Loucy (cell line): ENCODE measurements at regions not wholly inside any gene's neighbourhood (a gene's known extent, or its start where the extent isn't known, plus 50 kb on each side); places are given as distances from the start of the nearest gene placed in this dataset.

Experiments
- H2AFZ ChIP-seq: fragments of 200-600 bp; sonication (generic); 2 replicates; pipeline ENCODE4 v1.6.0; 2016; ENCODE audit warnings: antibody characterized with exemption, mild to moderate bottlenecking, low read length, moderate library complexity
- H3F3A ChIP-seq: fragments of 200-600 bp; 2 replicates; pipeline ENCODE4 v1.6.0; 2016; ENCODE audit warnings: antibody characterized with exemption, low read depth, mild to moderate bottlenecking
- H3K27me3 ChIP-seq: fragments of 200-600 bp; sonication (generic); 2 replicates; pipeline ENCODE4 v1.6.1; 2014; ENCODE audit warnings: low read length, mild to moderate bottlenecking; ENCODE audit not compliant: insufficient read depth, poor library complexity, severe bottlenecking
- H3K36me3 ChIP-seq: fragments of 200-600 bp; sonication (generic); 2 replicates; pipeline ENCODE4 v1.6.1; 2016; ENCODE audit warnings: low read length; ENCODE audit not compliant: insufficient read depth
- H3K4me1 ChIP-seq: fragments of 200-600 bp; sonication (generic); 2 replicates; pipeline ENCODE4 v1.5.1; 2014; ENCODE audit warnings: low read length, mild to moderate bottlenecking; ENCODE audit not compliant: insufficient read depth, poor library complexity, severe bottlenecking
- H3K4me2 ChIP-seq: fragments of 200-600 bp; sonication (generic); 2 replicates; pipeline ENCODE4 v1.6.0; 2014; ENCODE audit warnings: antibody characterized with exemption, low read length, low read depth, mild to moderate bottlenecking; ENCODE audit not compliant: poor library complexity, severe bottlenecking
- H3K4me3 ChIP-seq: fragments of 200-600 bp; sonication (generic); 2 replicates; pipeline ENCODE4 v1.5.1; 2014; ENCODE audit warnings: low read length, mild to moderate bottlenecking, mixed read lengths; ENCODE audit not compliant: poor library complexity, severe bottlenecking
- H3K79me2 ChIP-seq: fragments of 200-600 bp; sonication (generic); 2 replicates; pipeline ENCODE4 v1.6.1; 2014; ENCODE audit warnings: low read length; ENCODE audit not compliant: insufficient read depth
- H3K9ac ChIP-seq: fragments of 200-600 bp; sonication (generic); 2 replicates; pipeline ENCODE4 v1.6.0; 2014; ENCODE audit warnings: mild to moderate bottlenecking, low read depth, low read length, moderate library complexity; ENCODE audit not compliant: poor library complexity, severe bottlenecking
- H3K9me2 ChIP-seq: fragments of 200-600 bp; sonication (generic); replicated peaks from 2 replicates; pipeline ENCODE4 v1.6.1; 2016; ENCODE audit warnings: low read depth, low read length, mixed read lengths
- H3K9me3 ChIP-seq: fragments of 200-600 bp; sonication (generic); 2 replicates; pipeline ENCODE4 v1.6.1; 2014; ENCODE audit warnings: mild to moderate bottlenecking, antibody characterized with exemption, low read length, low read depth; ENCODE audit not compliant: insufficient read depth
- H4K20me1 ChIP-seq: fragments of 200-600 bp; sonication (generic); 2 replicates; pipeline ENCODE4 v1.6.0; 2014; ENCODE audit warnings: antibody characterized with exemption, low read length, mild to moderate bottlenecking; ENCODE audit not compliant: insufficient read depth, poor library complexity, severe bottlenecking
- EZH2phosphoT487 ChIP-seq: fragments of 200-600 bp; IDR thresholded peaks from 2 replicates; pipeline ENCODE4 v1.6.1; 2018; ENCODE audit warnings: antibody characterized with exemption, mild to moderate bottlenecking, moderate library complexity, borderline replicate concordance
- TF ChIP-seq, protein P1 (sequence below): fragments of 200-600 bp; sonication (generic); conservative IDR thresholded peaks from 2 replicates; pipeline ENCODE4 v1.5.1; 2014; ENCODE audit warnings: mild to moderate bottlenecking, antibody characterized with exemption, low read length

GRCh38 chr12:87152841-87153528 is 876.2 kb downstream of the C12orf50 start:
- Histone ChIP-seq H3K9me2 (no peaks in the 10 kb centered on the region), H4K20me1 (no peaks in the 10 kb centered on the region), H3K9me3 (no peaks in the 10 kb centered on the region), H3K36me3 (no peaks in the 10 kb centered on the region), H3K4me2 (no peak overlapping the region), H3K4me1 (no peaks in the 10 kb centered on the region), H2AFZ (no peak overlapping the region), H3F3A (no peaks in the 10 kb centered on the region), H3K27me3 (no peaks in the 10 kb centered on the region), H3K4me3 (no peak overlapping the region), H3K79me2 (no peaks in the 10 kb centered on the region), H3K9ac (no peak overlapping the region)
- TF ChIP-seq, protein P1, sequence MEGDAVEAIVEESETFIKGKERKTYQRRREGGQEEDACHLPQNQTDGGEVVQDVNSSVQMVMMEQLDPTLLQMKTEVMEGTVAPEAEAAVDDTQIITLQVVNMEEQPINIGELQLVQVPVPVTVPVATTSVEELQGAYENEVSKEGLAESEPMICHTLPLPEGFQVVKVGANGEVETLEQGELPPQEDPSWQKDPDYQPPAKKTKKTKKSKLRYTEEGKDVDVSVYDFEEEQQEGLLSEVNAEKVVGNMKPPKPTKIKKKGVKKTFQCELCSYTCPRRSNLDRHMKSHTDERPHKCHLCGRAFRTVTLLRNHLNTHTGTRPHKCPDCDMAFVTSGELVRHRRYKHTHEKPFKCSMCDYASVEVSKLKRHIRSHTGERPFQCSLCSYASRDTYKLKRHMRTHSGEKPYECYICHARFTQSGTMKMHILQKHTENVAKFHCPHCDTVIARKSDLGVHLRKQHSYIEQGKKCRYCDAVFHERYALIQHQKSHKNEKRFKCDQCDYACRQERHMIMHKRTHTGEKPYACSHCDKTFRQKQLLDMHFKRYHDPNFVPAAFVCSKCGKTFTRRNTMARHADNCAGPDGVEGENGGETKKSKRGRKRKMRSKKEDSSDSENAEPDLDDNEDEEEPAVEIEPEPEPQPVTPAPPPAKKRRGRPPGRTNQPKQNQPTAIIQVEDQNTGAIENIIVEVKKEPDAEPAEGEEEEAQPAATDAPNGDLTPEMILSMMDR = no peak
- no peak for TF ChIP-seq EZH2phosphoT487

DNA sequence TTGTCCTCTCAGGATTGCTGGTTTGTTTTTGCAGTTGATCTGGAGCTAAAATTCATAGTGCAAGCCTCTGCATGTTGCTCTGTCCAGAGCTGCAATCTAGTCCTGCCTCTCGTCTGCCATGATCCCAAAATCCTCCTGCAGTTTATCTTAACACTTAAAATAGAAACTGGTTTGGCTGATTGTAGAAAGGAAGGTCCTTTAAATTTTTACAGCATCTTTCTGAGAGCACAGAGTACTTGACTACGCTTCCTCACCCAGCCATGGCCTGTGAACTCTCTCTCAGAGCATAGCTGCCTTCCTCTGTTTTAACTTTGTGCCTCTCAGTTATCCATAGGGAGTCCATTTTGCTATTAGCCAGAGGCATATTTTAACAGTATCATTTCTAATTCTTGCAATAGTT is 877.1 kb downstream of the C12orf50 start:
- no peak overlapping the region for H3K4me2 ChIP-seq
- H3K4me1 ChIP-seq = no peaks in the 10 kb centered on the region
- H3K36me3 ChIP-seq = no peaks in the 10 kb centered on the region
- no peak for TF ChIP-seq EZH2phosphoT487
- TF ChIP-seq, protein P1 = no peak
- H3K27me3 ChIP-seq = no peaks in the 10 kb centered on the region
- H4K20me1 ChIP-seq = no peaks in the 10 kb centered on the region
- H3K4me3 ChIP-seq = no peak overlapping the region
- H3K9me3 ChIP-seq = no peaks in the 10 kb centered on the region
- H3F3A ChIP-seq = no peaks in the 10 kb centered on the region
- no peaks in the 10 kb centered on the region for H3K79me2 ChIP-seq
- H2AFZ ChIP-seq = no peak overlapping the region
- no peak overlapping the region for H3K9ac ChIP-seq
- H3K9me2 ChIP-seq = no peaks in the 10 kb centered on the region

DNA sequence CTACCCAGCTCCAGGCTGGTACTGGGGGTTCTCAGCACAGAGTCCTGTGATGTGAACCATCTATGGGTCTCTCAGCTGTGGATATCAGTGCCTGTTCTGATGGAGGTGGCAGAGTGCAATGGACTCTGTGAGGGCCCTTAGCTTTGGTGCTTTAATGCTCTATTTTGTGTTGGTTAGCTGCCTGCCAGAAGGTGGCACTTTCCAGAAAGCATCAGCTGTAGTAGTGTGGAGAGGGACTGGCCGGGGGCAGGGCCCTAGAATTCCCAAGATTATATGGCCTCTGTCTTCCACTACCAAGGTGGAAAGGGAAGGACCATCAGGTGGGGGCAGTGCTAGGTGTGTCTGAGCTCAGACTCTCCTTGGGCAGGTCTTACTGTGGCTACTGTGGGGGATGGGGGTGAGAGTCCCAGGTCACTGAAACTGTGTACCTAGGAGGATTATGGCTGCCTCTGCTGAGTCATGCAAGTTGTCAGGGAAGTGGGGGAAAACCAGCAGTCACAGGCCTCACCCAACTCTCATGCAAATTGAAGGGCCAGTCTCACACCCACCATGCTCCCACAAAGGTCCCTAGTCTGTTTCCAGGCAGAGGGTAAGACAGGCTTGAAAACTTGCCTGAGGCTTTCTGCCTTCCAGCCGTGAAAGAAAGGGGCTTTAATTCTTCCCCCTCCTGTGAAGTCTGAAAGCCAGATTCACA is 878.1 kb downstream of the C12orf50 start:
- H3K36me3 ChIP-seq = no peaks in the 10 kb centered on the region
- no peak overlapping the region for H3K4me2 ChIP-seq
- no peak overlapping the region for H3K9ac ChIP-seq
- no peaks in the 10 kb centered on the region for H3K9me2 ChIP-seq
- TF ChIP-seq EZH2phosphoT487 = no peak
- TF ChIP-seq, protein P1 = no peak
- H3K27me3 ChIP-seq = no peaks in the 10 kb centered on the region
- no peak overlapping the region for H3K4me3 ChIP-seq
- no peaks in the 10 kb centered on the region for H3K9me3 ChIP-seq
- H3K79me2 ChIP-seq = no peaks in the 10 kb centered on the region
- H3K4me1 ChIP-seq = no peaks in the 10 kb centered on the region
- H3F3A ChIP-seq = no peaks in the 10 kb centered on the region
- no peak overlapping the region for H2AFZ ChIP-seq
- H4K20me1 ChIP-seq = no peaks in the 10 kb centered on the region
